Endothelial cell of umbilical vein (primary cell): ENCODE measurements at regions not wholly inside any gene's neighbourhood (a gene's known extent, or its start where the extent isn't known, plus 50 kb on each side); places are given as distances from the start of the nearest gene placed in this dataset.

ENCODE experiments used
- EZH2 ChIP-seq: IDR thresholded peaks from 2 replicates; pipeline ENCODE4 v1.6.1; 2012; ENCODE audit warnings: borderline replicate concordance, low read depth, mild to moderate bottlenecking, moderate library complexity, low read length, inconsistent platforms; ENCODE audit not compliant: severe bottlenecking
- FOS ChIP-seq: IDR thresholded peaks from 2 replicates; pipeline ENCODE4 v1.6.1; 2011; ENCODE audit warnings: mild to moderate bottlenecking, low read length, moderate library complexity, borderline replicate concordance; ENCODE audit not compliant: insufficient read depth
- GATA2 ChIP-seq: IDR thresholded peaks from 2 replicates; pipeline ENCODE4 v1.7.0; 2011; ENCODE audit warnings: low read depth, mild to moderate bottlenecking, moderate library complexity, mixed read lengths, low read length; ENCODE audit not compliant: insufficient read length, insufficient read depth
- JUN ChIP-seq: IDR thresholded peaks from 2 replicates; pipeline ENCODE4 v1.6.1; 2011; ENCODE audit warnings: borderline replicate concordance, low read depth; ENCODE audit not compliant: insufficient read length, insufficient read depth
- MAX ChIP-seq: IDR thresholded peaks from 2 replicates; pipeline ENCODE4 v1.6.1; 2011; ENCODE audit not compliant: insufficient read depth, insufficient read length
- MYC ChIP-seq: IDR thresholded peaks from one replicate; pipeline ENCODE4 v1.6.1; 2011; ENCODE audit warnings: mild to moderate bottlenecking, low read depth, low read length
- POLR2A ChIP-seq: IDR thresholded peaks from 2 replicates; pipeline ENCODE4 v1.6.1; 2012; ENCODE audit warnings: low read depth, mild to moderate bottlenecking, control low read depth, low read length
- POLR2AphosphoS5 ChIP-seq: IDR thresholded peaks from 2 replicates; pipeline ENCODE4 v1.6.1; 2012; ENCODE audit warnings: low read depth, mild to moderate bottlenecking, control low read depth, low read length, moderate library complexity; ENCODE audit not compliant: insufficient read depth
- TF ChIP-seq, protein P1 (sequence below), 2 donors: IDR thresholded peaks; 1 replicate in 1 of 2; 2 replicates in 1 of 2; pipeline ENCODE4 v1.5.1; 2011; ENCODE audit warnings: low read length in 2 of 2, mild to moderate bottlenecking in 2 of 2, moderate library complexity in 2 of 2, control low read depth in 1 of 2, inconsistent platforms in 1 of 2, low read depth in 1 of 2; ENCODE audit not compliant: insufficient read depth in 1 of 2; ENCODE audit errors: extremely low read depth in 1 of 2

DNA sequence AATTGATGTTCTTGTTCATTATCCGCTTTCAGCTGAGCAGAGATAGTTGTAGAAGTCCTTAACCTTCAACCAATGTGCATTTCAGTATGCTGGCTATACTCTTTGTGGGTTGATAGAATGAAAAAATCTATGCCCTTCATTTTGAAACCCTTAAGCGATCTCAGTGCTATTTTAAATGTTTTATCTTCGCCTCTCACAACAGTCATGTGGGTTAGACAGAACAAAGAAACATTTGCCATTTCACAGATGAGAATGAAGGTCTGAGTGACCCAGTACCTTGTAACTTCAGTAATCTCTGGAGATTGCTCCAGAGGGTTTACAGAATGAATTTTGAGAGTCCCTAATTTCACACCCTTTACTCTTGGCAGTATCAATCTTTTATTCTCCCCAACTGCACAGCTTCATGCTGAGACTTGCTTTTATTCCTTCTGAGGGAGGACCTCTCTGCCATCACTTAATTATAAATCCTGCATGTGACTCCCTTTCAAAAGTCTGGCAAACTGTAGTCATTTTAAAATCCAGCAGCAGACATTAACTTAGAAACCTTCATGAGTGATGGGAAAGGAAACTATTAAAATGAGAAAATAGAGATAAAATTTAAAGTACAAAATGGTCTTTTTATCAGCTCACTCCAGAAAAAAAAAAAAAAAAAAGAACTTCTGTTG lies 921.5 kb downstream of the RAB28 start:
- TF ChIP-seq POLR2A, result no peak
- TF ChIP-seq POLR2AphosphoS5, result no peak
- TF ChIP-seq MAX, result no peak
- TF ChIP-seq MYC, result no peak
- TF ChIP-seq, protein P1, sequence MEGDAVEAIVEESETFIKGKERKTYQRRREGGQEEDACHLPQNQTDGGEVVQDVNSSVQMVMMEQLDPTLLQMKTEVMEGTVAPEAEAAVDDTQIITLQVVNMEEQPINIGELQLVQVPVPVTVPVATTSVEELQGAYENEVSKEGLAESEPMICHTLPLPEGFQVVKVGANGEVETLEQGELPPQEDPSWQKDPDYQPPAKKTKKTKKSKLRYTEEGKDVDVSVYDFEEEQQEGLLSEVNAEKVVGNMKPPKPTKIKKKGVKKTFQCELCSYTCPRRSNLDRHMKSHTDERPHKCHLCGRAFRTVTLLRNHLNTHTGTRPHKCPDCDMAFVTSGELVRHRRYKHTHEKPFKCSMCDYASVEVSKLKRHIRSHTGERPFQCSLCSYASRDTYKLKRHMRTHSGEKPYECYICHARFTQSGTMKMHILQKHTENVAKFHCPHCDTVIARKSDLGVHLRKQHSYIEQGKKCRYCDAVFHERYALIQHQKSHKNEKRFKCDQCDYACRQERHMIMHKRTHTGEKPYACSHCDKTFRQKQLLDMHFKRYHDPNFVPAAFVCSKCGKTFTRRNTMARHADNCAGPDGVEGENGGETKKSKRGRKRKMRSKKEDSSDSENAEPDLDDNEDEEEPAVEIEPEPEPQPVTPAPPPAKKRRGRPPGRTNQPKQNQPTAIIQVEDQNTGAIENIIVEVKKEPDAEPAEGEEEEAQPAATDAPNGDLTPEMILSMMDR (IDR thresholded peaks at IDR 0.05; ENCODE audit: extremely low read depth in 1 of 2, insufficient read depth in 1 of 2, low read depth in 1 of 2, low read length in 2 of 2), result no peak
- no peak for TF ChIP-seq EZH2
- TF ChIP-seq GATA2, result no peak
- no peak for TF ChIP-seq FOS
- TF ChIP-seq JUN, result no peak
